HEK293 (cell line): ENCODE measurements at regions not wholly inside any gene's neighbourhood (a gene's known extent, or its start where the extent isn't known, plus 50 kb on each side); places are given as distances from the start of the nearest gene placed in this dataset.

Experiments used
- CTCF ChIA-PET: fragments of 350-600 bp; formaldehyde crosslinking; extraction: SDS; loops from one replicate; lab custom pipeline; 2021; ENCODE audit warnings: antibody characterized with exemption; lab: Yijun Ruan, JAX
- POLR2A ChIA-PET: fragments of 300-600 bp; formaldehyde crosslinking; extraction: SDS; loops from one replicate; lab custom pipeline; 2020; ENCODE audit warnings: antibody characterized with exemption, inconsistent platforms; lab: Yijun Ruan, JAX
- H3K27ac ChIP-seq: fragments of 200-500 bp; sonication (Bioruptor generic); 2 replicates; pipeline ENCODE4 v1.5.1; 2014; ENCODE audit warnings: low read depth, low read length, control low read depth, inconsistent platforms; ENCODE audit errors: extremely low read depth
- H3K36me3 ChIP-seq, 2 experiments: fragments of 200-500 bp in 1 of 2; sonication (Bioruptor generic) in 1 of 2; 1 replicate in 1 of 2; 2 replicates in 1 of 2; pipeline ENCODE4 v1.5.1; 2014 to 2017; ENCODE audit warnings: inconsistent platforms in 2 of 2, low read length in 2 of 2; ENCODE audit not compliant: control insufficient read depth in 2 of 2, insufficient read depth in 1 of 2
- H3K4me1 ChIP-seq: fragments of 200-500 bp; sonication (Bioruptor generic); 2 replicates; pipeline ENCODE4 v1.5.1; 2014; ENCODE audit warnings: mild to moderate bottlenecking, low read length, inconsistent platforms; ENCODE audit not compliant: control insufficient read depth, insufficient read depth
- H3K4me3 ChIP-seq: 2 replicates; pipeline ENCODE4 v1.5.1; 2011; ENCODE audit warnings: low read depth, mild to moderate bottlenecking, control low read depth, low read length, moderate library complexity
- H3K9me3 ChIP-seq: fragments of 200-500 bp; sonication (Bioruptor generic); 2 replicates; pipeline ENCODE4 v1.5.1; 2014; ENCODE audit warnings: low read depth, low read length, inconsistent platforms; ENCODE audit not compliant: control insufficient read depth, insufficient read depth
- GLIS1 ChIP-seq: fragments of 450-650 bp; formaldehyde crosslinking; IDR thresholded peaks from 2 replicates; pipeline ENCODE4 v1.5.1; 2016; ENCODE audit warnings: missing biosample characterization, missing genetic modification characterization
- KLF10 ChIP-seq: fragments of 450-650 bp; IDR thresholded peaks from 2 replicates; pipeline ENCODE4 v1.5.1; 2018; ENCODE audit warnings: missing biosample characterization, mild to moderate bottlenecking, missing genetic modification characterization
- KLF16 ChIP-seq: fragments of 450-650 bp; formaldehyde crosslinking; IDR thresholded peaks from 2 replicates; pipeline ENCODE4 v1.5.1; 2017; ENCODE audit warnings: missing biosample characterization, missing genetic modification characterization
- KLF8 ChIP-seq: fragments of 450-650 bp; formaldehyde crosslinking; IDR thresholded peaks from 2 replicates; pipeline ENCODE4 v1.5.1; 2016; ENCODE audit warnings: missing biosample characterization, missing genetic modification characterization
- MEIS1 ChIP-seq: sonication (generic); formaldehyde crosslinking; IDR thresholded peaks from 2 replicates; pipeline ENCODE4 v1.8.1; 2022; ENCODE audit warnings: missing genetic modification reagents, mild to moderate bottlenecking, borderline replicate concordance
- MYNN ChIP-seq: fragments of 450-650 bp; formaldehyde crosslinking; IDR thresholded peaks from 2 replicates; pipeline ENCODE4 v1.5.1; 2016; ENCODE audit warnings: missing biosample characterization, missing genetic modification characterization, borderline replicate concordance
- RBAK ChIP-seq: fragments of 450-650 bp; formaldehyde crosslinking; IDR thresholded peaks from 2 replicates; pipeline ENCODE4 v1.5.1; 2016; ENCODE audit warnings: missing biosample characterization, missing genetic modification characterization
- SETDB1 ChIP-seq: IDR thresholded peaks from one replicate; pipeline ENCODE4 v1.6.1; 2017; ENCODE audit warnings: mild to moderate bottlenecking, low read length, moderate library complexity, mixed read lengths; ENCODE audit not compliant: insufficient read length
- YY1 ChIP-seq: fragments of 450-650 bp; formaldehyde crosslinking; IDR thresholded peaks from 2 replicates; pipeline ENCODE4 v1.5.1; 2018; ENCODE audit warnings: missing biosample characterization, missing genetic modification characterization
- ZFP41 ChIP-seq: fragments of 450-650 bp; formaldehyde crosslinking; IDR thresholded peaks from 2 replicates; pipeline ENCODE4 v1.5.1; 2016; ENCODE audit warnings: missing biosample characterization, missing genetic modification characterization, borderline replicate concordance
- ZNF138 ChIP-seq: fragments of 450-650 bp; formaldehyde crosslinking; IDR thresholded peaks from 2 replicates; pipeline ENCODE4 v1.5.1; 2016; ENCODE audit warnings: missing biosample characterization, missing genetic modification characterization, borderline replicate concordance
- ZNF155 ChIP-seq: fragments of 450-650 bp; formaldehyde crosslinking; IDR thresholded peaks from 2 replicates; pipeline ENCODE4 v1.5.1; 2016; ENCODE audit warnings: missing biosample characterization, missing genetic modification characterization
- ZNF16 ChIP-seq: fragments of 450-650 bp; formaldehyde crosslinking; IDR thresholded peaks from 2 replicates; pipeline ENCODE4 v1.5.1; 2016; ENCODE audit warnings: low read depth, missing biosample characterization, missing genetic modification characterization
- ZNF19 ChIP-seq: fragments of 450-650 bp; formaldehyde crosslinking; IDR thresholded peaks from 2 replicates; pipeline ENCODE4; 2016; ENCODE audit warnings: missing biosample characterization, missing genetic modification characterization, low read depth
- ZNF23 ChIP-seq: fragments of 450-650 bp; formaldehyde crosslinking; IDR thresholded peaks from 2 replicates; pipeline ENCODE4 v1.5.1; 2016; ENCODE audit warnings: missing biosample characterization, missing genetic modification characterization, borderline replicate concordance
- ZNF292 ChIP-seq: fragments of 450-650 bp; formaldehyde crosslinking; IDR thresholded peaks from 2 replicates; pipeline ENCODE4 v1.5.1; 2016; ENCODE audit warnings: low read depth, missing biosample characterization, missing genetic modification characterization, borderline replicate concordance
- ZNF335 ChIP-seq: fragments of 450-650 bp; formaldehyde crosslinking; conservative IDR thresholded peaks from 2 replicates; pipeline ENCODE4 v1.5.1; 2016; ENCODE audit warnings: missing biosample characterization, missing genetic modification characterization
- ZNF391 ChIP-seq: fragments of 450-650 bp; formaldehyde crosslinking; IDR thresholded peaks from 2 replicates; pipeline ENCODE4 v1.5.1; 2016; ENCODE audit warnings: low read depth, missing biosample characterization, missing genetic modification characterization, borderline replicate concordance
- ZNF394 ChIP-seq: fragments of 450-650 bp; formaldehyde crosslinking; IDR thresholded peaks from 2 replicates; pipeline ENCODE4 v1.5.1; 2016; ENCODE audit warnings: missing biosample characterization, missing genetic modification characterization, mild to moderate bottlenecking, moderate library complexity, borderline replicate concordance
- ZNF571 ChIP-seq: fragments of 450-650 bp; formaldehyde crosslinking; IDR thresholded peaks from 2 replicates; pipeline ENCODE4 v1.5.0; 2017; ENCODE audit warnings: missing biosample characterization, missing genetic modification characterization
- ZNF600 ChIP-seq: fragments of 450-650 bp; formaldehyde crosslinking; IDR thresholded peaks from 2 replicates; pipeline ENCODE4 v1.5.1; 2016; ENCODE audit warnings: missing biosample characterization, missing genetic modification characterization
- ZNF658 ChIP-seq: fragments of 450-650 bp; formaldehyde crosslinking; IDR thresholded peaks from 2 replicates; pipeline ENCODE4; 2016; ENCODE audit warnings: missing biosample characterization, missing genetic modification characterization
- ZNF707 ChIP-seq: fragments of 450-650 bp; formaldehyde crosslinking; IDR thresholded peaks from 2 replicates; pipeline ENCODE4 v1.5.1; 2016; ENCODE audit warnings: missing biosample characterization, missing genetic modification characterization
- ZNF785 ChIP-seq: fragments of 450-650 bp; formaldehyde crosslinking; IDR thresholded peaks from 2 replicates; pipeline ENCODE4 v1.5.1; 2016; ENCODE audit warnings: missing biosample characterization, missing genetic modification characterization
- ZNF792 ChIP-seq: fragments of 450-650 bp; formaldehyde crosslinking; IDR thresholded peaks from 2 replicates; pipeline ENCODE4 v1.5.1; 2016; ENCODE audit warnings: missing biosample characterization, missing genetic modification characterization
- TF ChIP-seq, protein P1 (sequence below): fragments of 450-650 bp; formaldehyde crosslinking; IDR thresholded peaks from 2 replicates; pipeline ENCODE4 v1.5.1; 2016; ENCODE audit warnings: missing biosample characterization, missing genetic modification characterization, borderline replicate concordance
- TF ChIP-seq, protein P2 (sequence below): fragments of 450-650 bp; formaldehyde crosslinking; IDR thresholded peaks from 2 replicates; pipeline ENCODE4 v1.5.1; 2016; ENCODE audit warnings: missing biosample characterization, missing genetic modification characterization
- TF ChIP-seq, protein P3 (sequence below): fragments of 450-650 bp; formaldehyde crosslinking; IDR thresholded peaks from 2 replicates; pipeline ENCODE4 v1.5.1; 2016; ENCODE audit warnings: missing biosample characterization, missing genetic modification characterization
- TF ChIP-seq, protein P4 (sequence below): IDR thresholded peaks from 2 replicates; pipeline ENCODE4 v1.6.1; 2011; ENCODE audit warnings: mild to moderate bottlenecking, low read depth, low read length, borderline replicate concordance
- TF ChIP-seq, protein P5 (sequence below): fragments of 450-650 bp; formaldehyde crosslinking; IDR thresholded peaks from 2 replicates; pipeline ENCODE4 v1.5.1; 2016; ENCODE audit warnings: missing biosample characterization, missing genetic modification characterization

DNA sequence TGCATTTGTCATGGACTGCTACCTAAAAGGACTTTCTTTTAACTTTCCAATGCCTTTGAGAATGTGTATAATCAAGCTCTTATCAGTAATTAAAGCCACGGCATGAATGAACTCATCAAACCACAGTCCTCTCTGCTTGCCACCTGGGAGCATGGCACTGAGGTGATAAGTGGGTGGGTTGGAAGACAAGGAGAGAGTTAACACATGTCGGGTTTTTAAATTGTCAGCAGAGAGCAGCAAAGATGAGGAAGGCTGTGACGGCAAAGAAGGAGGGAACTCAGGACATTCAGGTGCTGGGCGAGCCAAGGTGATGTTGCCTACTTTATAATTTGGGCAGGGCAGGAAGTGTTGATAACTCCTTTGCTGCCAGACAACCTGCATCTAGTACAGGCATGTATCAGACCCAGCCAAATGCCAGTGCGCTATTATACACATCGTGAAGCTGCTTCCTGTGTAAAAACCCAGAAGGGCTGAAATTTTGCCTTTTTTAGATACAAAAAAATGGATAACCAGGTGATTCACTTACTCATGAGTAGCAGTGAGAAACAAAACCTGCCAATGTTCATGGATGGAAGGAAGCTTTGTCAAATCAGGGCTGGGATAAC lies 269.1 kb downstream of the KIF4B start:
- Histone ChIP-seq H3K36me3 (no peaks in the 10 kb centered on the region), H3K9me3 (no peaks in the 10 kb centered on the region), H3K4me1 (no peaks in the 10 kb centered on the region), H3K4me3 (no peak overlapping the region), H3K27ac (no peak overlapping the region)
- TF ChIP-seq ZNF292 (tag by site-specific recombination) (no peak), ZNF335 (tag by site-specific recombination) (no peak), KLF8 (tag by site-specific recombination) (no peak), MEIS1 (CRISPR knock-in tag) (no peak), GLIS1 (tag by site-specific recombination) (no peak), YY1 (tag by site-specific recombination) (no peak), ZFP41 (tag by site-specific recombination) (no peak), ZNF785 (no peak), ZNF138 (tag by site-specific recombination) (no peak), SETDB1 (no peak), ZNF155 (tag by site-specific recombination) (no peak), ZNF600 (tag by site-specific recombination) (no peak), ZNF19 (tag by site-specific recombination) (no peak), ZNF792 (tag by site-specific recombination) (no peak)
- TF ChIP-seq, protein P1, sequence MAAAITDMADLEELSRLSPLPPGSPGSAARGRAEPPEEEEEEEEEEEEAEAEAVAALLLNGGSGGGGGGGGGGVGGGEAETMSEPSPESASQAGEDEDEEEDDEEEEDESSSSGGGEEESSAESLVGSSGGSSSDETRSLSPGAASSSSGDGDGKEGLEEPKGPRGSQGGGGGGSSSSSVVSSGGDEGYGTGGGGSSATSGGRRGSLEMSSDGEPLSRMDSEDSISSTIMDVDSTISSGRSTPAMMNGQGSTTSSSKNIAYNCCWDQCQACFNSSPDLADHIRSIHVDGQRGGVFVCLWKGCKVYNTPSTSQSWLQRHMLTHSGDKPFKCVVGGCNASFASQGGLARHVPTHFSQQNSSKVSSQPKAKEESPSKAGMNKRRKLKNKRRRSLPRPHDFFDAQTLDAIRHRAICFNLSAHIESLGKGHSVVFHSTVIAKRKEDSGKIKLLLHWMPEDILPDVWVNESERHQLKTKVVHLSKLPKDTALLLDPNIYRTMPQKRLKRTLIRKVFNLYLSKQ (tag by site-specific recombination): no peak
- TF ChIP-seq, protein P2, sequence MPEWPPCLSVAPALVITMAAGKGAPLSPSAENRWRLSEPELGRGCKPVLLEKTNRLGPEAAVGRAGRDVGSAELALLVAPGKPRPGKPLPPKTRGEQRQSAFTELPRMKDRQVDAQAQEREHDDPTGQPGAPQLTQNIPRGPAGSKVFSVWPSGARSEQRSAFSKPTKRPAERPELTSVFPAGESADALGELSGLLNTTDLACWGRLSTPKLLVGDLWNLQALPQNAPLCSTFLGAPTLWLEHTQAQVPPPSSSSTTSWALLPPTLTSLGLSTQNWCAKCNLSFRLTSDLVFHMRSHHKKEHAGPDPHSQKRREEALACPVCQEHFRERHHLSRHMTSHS (tag by site-specific recombination): no peak
- TF ChIP-seq, protein P3, sequence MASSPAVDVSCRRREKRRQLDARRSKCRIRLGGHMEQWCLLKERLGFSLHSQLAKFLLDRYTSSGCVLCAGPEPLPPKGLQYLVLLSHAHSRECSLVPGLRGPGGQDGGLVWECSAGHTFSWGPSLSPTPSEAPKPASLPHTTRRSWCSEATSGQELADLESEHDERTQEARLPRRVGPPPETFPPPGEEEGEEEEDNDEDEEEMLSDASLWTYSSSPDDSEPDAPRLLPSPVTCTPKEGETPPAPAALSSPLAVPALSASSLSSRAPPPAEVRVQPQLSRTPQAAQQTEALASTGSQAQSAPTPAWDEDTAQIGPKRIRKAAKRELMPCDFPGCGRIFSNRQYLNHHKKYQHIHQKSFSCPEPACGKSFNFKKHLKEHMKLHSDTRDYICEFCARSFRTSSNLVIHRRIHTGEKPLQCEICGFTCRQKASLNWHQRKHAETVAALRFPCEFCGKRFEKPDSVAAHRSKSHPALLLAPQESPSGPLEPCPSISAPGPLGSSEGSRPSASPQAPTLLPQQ (tag by site-specific recombination): no peak
- TF ChIP-seq, protein P4, sequence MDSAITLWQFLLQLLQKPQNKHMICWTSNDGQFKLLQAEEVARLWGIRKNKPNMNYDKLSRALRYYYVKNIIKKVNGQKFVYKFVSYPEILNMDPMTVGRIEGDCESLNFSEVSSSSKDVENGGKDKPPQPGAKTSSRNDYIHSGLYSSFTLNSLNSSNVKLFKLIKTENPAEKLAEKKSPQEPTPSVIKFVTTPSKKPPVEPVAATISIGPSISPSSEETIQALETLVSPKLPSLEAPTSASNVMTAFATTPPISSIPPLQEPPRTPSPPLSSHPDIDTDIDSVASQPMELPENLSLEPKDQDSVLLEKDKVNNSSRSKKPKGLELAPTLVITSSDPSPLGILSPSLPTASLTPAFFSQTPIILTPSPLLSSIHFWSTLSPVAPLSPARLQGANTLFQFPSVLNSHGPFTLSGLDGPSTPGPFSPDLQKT: no peak
- TF ChIP-seq, protein P5, sequence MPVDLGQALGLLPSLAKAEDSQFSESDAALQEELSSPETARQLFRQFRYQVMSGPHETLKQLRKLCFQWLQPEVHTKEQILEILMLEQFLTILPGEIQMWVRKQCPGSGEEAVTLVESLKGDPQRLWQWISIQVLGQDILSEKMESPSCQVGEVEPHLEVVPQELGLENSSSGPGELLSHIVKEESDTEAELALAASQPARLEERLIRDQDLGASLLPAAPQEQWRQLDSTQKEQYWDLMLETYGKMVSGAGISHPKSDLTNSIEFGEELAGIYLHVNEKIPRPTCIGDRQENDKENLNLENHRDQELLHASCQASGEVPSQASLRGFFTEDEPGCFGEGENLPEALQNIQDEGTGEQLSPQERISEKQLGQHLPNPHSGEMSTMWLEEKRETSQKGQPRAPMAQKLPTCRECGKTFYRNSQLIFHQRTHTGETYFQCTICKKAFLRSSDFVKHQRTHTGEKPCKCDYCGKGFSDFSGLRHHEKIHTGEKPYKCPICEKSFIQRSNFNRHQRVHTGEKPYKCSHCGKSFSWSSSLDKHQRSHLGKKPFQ: no peak
- ChIA-PET CTCF (no interaction called here), POLR2A (no interaction called here)

DNA sequence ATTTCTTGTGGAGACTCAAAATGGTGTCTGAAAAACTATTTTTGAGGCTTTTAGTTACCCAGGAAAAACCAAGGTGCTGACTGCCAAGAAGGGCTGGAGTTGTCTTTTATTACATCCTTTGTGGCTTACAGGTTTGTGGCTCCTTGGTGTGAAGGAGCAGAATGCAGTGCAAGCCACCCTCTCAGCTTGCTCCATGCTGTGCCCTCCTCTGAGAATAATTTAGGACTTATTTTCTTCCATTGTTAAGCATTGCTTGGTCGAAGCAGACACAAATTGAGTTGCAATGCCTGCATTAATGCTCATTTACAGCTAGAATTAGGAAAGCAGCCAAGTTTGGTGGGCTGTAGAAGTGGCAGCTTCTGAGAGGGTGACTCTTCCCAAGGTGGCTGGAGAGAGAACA lies 272.2 kb downstream of the KIF4B start:
- Histone ChIP-seq H3K36me3 (no peaks in the 10 kb centered on the region), H3K9me3 (no peaks in the 10 kb centered on the region), H3K4me3 (no peak overlapping the region), H3K4me1 (peaks cover 4% of the 10 kb centered on the region; the same call in 1 of the 2 replicates), H3K27ac (no peak overlapping the region)
- CTCF ChIA-PET: no interaction called here
- POLR2A ChIA-PET: no interaction called here
- TF ChIP-seq KLF10: no peak
- no peak for TF ChIP-seq ZNF658 (tag by site-specific recombination)
- no peak for TF ChIP-seq ZNF391
- TF ChIP-seq ZNF16 (tag by site-specific recombination): no peak
- TF ChIP-seq ZNF707 (tag by site-specific recombination): no peak
- TF ChIP-seq ZNF571 (tag by site-specific recombination): no peak
- no peak for TF ChIP-seq ZNF23 (tag by site-specific recombination)
- TF ChIP-seq RBAK (tag by site-specific recombination): no peak
- no peak for TF ChIP-seq MYNN
- TF ChIP-seq ZNF394 (tag by site-specific recombination): no peak
- TF ChIP-seq KLF16 (tag by site-specific recombination): no peak
